HCT116 (cell line): ENCODE measurements at regions not wholly inside any gene's neighbourhood (a gene's known extent, or its start where the extent isn't known, plus 50 kb on each side); places are given as distances from the start of the nearest gene placed in this dataset.

ENCODE experiments used
- EGR1 ChIP-seq: IDR thresholded peaks from 2 replicates; pipeline ENCODE4 v1.6.1; 2012; ENCODE audit warnings: low read depth
- EZH2 ChIP-seq: fragments of 200-600 bp; sonication (generic); IDR thresholded peaks from 2 replicates; pipeline ENCODE4 v1.6.1; 2017; ENCODE audit warnings: antibody characterized with exemption, mixed run types
- POLR2A ChIP-seq: IDR thresholded peaks from 2 replicates; pipeline ENCODE4 v1.7.0; 2011; ENCODE audit warnings: borderline replicate concordance; ENCODE audit not compliant: insufficient read depth, insufficient read length; ENCODE audit errors: extremely low read depth
- POLR2AphosphoS5 ChIP-seq: IDR thresholded peaks from 2 replicates; pipeline ENCODE4 v1.6.1; 2011; ENCODE audit warnings: mild to moderate bottlenecking, low read depth, low read length, moderate library complexity
- SIN3A ChIP-seq: IDR thresholded peaks from 2 replicates; pipeline ENCODE4 v1.6.1; 2012; ENCODE audit warnings: low read depth
- TCF7L2 ChIP-seq: IDR thresholded peaks from 2 replicates; pipeline ENCODE4 v1.7.0; 2011; ENCODE audit warnings: borderline replicate concordance, inconsistent platforms; ENCODE audit not compliant: insufficient read depth, insufficient read length; ENCODE audit errors: extremely low read depth
- YY1 ChIP-seq: IDR thresholded peaks from 2 replicates; pipeline ENCODE4 v1.6.1; 2011; ENCODE audit warnings: low read length, low read depth, moderate library complexity, mild to moderate bottlenecking; ENCODE audit not compliant: insufficient replicate concordance; ENCODE audit errors: extremely low read depth
- TF ChIP-seq, protein P1 (sequence below), 3 experiments: fragments of 200-600 bp in 1 of 3; sonication (generic) in 1 of 3; IDR thresholded peaks in 2 of 3; conservative IDR thresholded peaks in 1 of 3; 2 replicates each; pipeline ENCODE4 v1.5.1; 2012 to 2017; ENCODE audit warnings: low read depth in 2 of 3, low read length in 2 of 3, antibody characterized with exemption in 1 of 3, borderline replicate concordance in 1 of 3, control low read depth in 1 of 3, mild to moderate bottlenecking in 1 of 3, mixed read lengths in 1 of 3, mixed run types in 1 of 3, moderate library complexity in 1 of 3; ENCODE audit not compliant: insufficient read depth in 1 of 3

DNA sequence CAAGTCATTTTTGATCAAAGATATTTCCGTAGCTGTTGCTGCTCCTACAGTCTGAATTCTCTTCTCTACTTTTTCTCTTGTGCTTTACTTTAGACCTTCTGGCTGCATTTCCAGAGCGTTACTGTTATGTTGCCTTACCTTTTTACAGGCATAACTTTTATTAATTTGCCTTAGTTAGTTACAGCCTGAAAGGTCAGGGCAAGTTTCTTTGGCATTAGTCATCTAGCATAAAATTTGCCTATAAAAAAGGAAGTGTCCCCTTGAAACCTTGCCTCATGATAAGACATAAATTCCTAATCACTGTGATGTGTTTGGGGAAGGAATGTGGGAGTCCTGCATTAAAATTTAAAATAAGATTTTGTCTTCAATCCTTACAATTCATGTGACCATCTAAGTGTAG is 618.5 kb downstream of the NR2F2 start:
- TF ChIP-seq, protein P1, sequence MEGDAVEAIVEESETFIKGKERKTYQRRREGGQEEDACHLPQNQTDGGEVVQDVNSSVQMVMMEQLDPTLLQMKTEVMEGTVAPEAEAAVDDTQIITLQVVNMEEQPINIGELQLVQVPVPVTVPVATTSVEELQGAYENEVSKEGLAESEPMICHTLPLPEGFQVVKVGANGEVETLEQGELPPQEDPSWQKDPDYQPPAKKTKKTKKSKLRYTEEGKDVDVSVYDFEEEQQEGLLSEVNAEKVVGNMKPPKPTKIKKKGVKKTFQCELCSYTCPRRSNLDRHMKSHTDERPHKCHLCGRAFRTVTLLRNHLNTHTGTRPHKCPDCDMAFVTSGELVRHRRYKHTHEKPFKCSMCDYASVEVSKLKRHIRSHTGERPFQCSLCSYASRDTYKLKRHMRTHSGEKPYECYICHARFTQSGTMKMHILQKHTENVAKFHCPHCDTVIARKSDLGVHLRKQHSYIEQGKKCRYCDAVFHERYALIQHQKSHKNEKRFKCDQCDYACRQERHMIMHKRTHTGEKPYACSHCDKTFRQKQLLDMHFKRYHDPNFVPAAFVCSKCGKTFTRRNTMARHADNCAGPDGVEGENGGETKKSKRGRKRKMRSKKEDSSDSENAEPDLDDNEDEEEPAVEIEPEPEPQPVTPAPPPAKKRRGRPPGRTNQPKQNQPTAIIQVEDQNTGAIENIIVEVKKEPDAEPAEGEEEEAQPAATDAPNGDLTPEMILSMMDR (IDR thresholded peaks at IDR 0.05 in 2 of 3, conservative IDR thresholded peaks at IDR 0.05 in 1 of 3; ENCODE audit: borderline replicate concordance in 1 of 3, insufficient read depth in 1 of 3, low read depth in 2 of 3, low read length in 2 of 3): no peak
- no peak for TF ChIP-seq POLR2AphosphoS5
- TF ChIP-seq SIN3A: no peak
- TF ChIP-seq YY1: no peak
- no peak for TF ChIP-seq POLR2A
- no peak for TF ChIP-seq TCF7L2
- no peak for TF ChIP-seq EZH2
- TF ChIP-seq EGR1: no peak
